Common myeloid progenitor, CD34-positive (primary cell): ENCODE measurements at regions not wholly inside any gene's neighbourhood (a gene's known extent, or its start where the extent isn't known, plus 50 kb on each side); places are given as distances from the start of the nearest gene placed in this dataset.

Source experiments
- CTCF ChIA-PET: fragments of 350-600 bp; sonication (Branson Sonifier 250); formaldehyde crosslinking; loops from one replicate; lab custom pipeline; 2021; ENCODE audit warnings: antibody characterized with exemption; lab: Charles Lee
- POLR2A ChIA-PET: fragments of 350-600 bp; sonication (Branson Sonifier 250); formaldehyde crosslinking; loops from one replicate; lab custom pipeline; 2021; ENCODE audit warnings: antibody characterized with exemption; lab: Charles Lee
- DNase-seq, 3 donors: peaks; one replicate each; pipeline versions ENCODE4 v3.0.0 to v3.0.0-alpha.2; 2013
- H3K27ac ChIP-seq, 2 experiments: 1 replicate in 1 of 2; 2 replicates in 1 of 2; pipeline ENCODE4 v1.7.0; 2013; ENCODE audit warnings: inconsistent platforms in 2 of 2, low read length in 2 of 2, mild to moderate bottlenecking in 2 of 2, low read depth in 1 of 2, moderate library complexity in 1 of 2; ENCODE audit not compliant: severe bottlenecking in 2 of 2, insufficient read depth in 1 of 2, poor library complexity in 1 of 2
- H3K27me3 ChIP-seq, 5 experiments: replicated peaks in 2 of 5; 1 replicate in 3 of 5; 2 replicates in 2 of 5; pipeline versions ENCODE4 v1.6.1 to v1.7.0; 2013; ENCODE audit warnings: low read length in 4 of 5, mild to moderate bottlenecking in 2 of 5, moderate library complexity in 2 of 5, inconsistent platforms in 1 of 5; ENCODE audit not compliant: insufficient read depth in 5 of 5, control insufficient read depth in 4 of 5
- H3K36me3 ChIP-seq, 4 experiments: 1 replicate in 2 of 4; 2 replicates in 2 of 4; pipeline versions ENCODE4 v1.6.1 to v1.7.0; 2013; ENCODE audit warnings: low read length in 3 of 4, control low read depth in 1 of 4, mild to moderate bottlenecking in 1 of 4; ENCODE audit not compliant: control insufficient read depth in 4 of 4, insufficient read depth in 4 of 4
- H3K4me1 ChIP-seq, 4 experiments: 1 replicate in 3 of 4; 2 replicates in 1 of 4; pipeline versions ENCODE4 v1.6.1 to v1.7.1; 2013; ENCODE audit warnings: low read length in 3 of 4, mild to moderate bottlenecking in 3 of 4, control low read depth in 1 of 4, inconsistent platforms in 1 of 4, moderate library complexity in 1 of 4; ENCODE audit not compliant: control insufficient read depth in 4 of 4, insufficient read depth in 4 of 4; ENCODE audit errors: control extremely low read depth in 1 of 4
- H3K4me3 ChIP-seq, 7 experiments: 1 replicate in 4 of 7; 2 replicates in 3 of 7; pipeline versions ENCODE4 v1.5.1 to v1.7.0; 2013; ENCODE audit warnings: mild to moderate bottlenecking in 7 of 7, low read length in 6 of 7, moderate library complexity in 6 of 7, inconsistent platforms in 2 of 7, low read depth in 2 of 7, control low read depth in 1 of 7; ENCODE audit not compliant: insufficient read depth in 4 of 7, control insufficient read depth in 1 of 7; ENCODE audit errors: extremely low read depth in 1 of 7
- H3K9me3 ChIP-seq, 5 experiments: 1 replicate in 4 of 5; 2 replicates in 1 of 5; pipeline versions ENCODE4 v1.6.1 to v1.7.1; 2013; ENCODE audit warnings: low read length in 4 of 5, mild to moderate bottlenecking in 2 of 5, inconsistent platforms in 1 of 5, low read depth in 1 of 5, moderate library complexity in 1 of 5; ENCODE audit not compliant: control insufficient read depth in 4 of 5, insufficient read depth in 2 of 5; ENCODE audit errors: control extremely low read depth in 1 of 5
- whole genome bisulfite sequencing: methylation state at CpG from one replicate; pipeline ENCODE4 v1.1.5; 2013; ENCODE audit not compliant: insufficient coverage; 5-methylcytosine and 5-hydroxymethylcytosine counted together

DNA sequence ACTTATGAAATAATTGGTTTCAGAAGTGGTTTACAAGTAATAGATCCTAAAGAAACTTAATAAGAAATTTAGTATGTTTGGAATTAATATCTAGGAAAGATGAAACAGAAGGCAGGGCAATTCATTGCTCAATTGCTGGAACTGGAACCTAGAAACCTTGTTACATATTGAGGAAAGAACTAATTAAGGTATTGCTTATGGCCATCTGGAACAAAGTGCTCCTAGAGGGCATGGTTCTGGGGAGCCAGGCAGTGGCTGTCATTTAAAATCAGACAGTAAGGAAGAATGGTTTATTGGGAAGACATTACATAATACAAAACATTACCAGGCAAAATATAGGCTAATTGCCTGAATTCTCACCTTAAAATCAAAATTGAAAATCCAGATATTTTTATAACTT is 224.1 kb downstream of the SLITRK6 start:
- no peak for DNase-seq
- CTCF ChIA-PET, result no interaction called here
- POLR2A ChIA-PET, result no interaction called here
- H3K27ac ChIP-seq, result no peak overlapping the region
- H3K9me3 ChIP-seq, result no peaks in the 10 kb centered on the region
- no peak overlapping the region for H3K4me3 ChIP-seq
- H3K4me1 ChIP-seq, result no peaks in the 10 kb centered on the region
- H3K27me3 ChIP-seq, result no peaks in the 10 kb centered on the region
- no peaks in the 10 kb centered on the region for H3K36me3 ChIP-seq

DNA sequence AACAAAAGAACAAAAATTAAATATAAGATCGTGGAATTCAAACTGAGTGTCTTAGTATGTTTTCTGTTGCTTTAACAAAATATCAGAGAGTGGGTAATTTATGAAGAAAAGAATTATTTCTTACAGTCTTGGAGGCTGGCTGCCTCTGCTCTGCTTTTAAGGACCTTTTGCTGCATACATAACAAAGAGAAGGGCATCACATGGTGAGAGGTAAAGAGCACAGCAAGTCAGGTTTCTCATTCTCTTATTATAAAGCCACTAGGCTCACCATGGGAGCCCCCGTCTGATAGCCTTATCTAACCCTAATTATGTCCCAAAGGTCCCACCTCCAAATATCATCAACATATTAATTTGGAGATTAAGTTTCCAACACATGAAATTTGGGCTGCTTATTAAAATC is 231.3 kb downstream of the SLITRK6 start:
- no peak overlapping the region for H3K27ac ChIP-seq
- ChIA-PET CTCF (no interaction called here), POLR2A (no interaction called here)
- H3K4me3 ChIP-seq, result no peak overlapping the region
- no peaks in the 10 kb centered on the region for H3K27me3 ChIP-seq
- no peaks in the 10 kb centered on the region for H3K4me1 ChIP-seq
- no peaks in the 10 kb centered on the region for H3K36me3 ChIP-seq
- DNase-seq, result no peak
- WGBS, result 100% methylated on average over 1 of the region's 2 CpGs
- H3K9me3 ChIP-seq, result no peaks in the 10 kb centered on the region

DNA sequence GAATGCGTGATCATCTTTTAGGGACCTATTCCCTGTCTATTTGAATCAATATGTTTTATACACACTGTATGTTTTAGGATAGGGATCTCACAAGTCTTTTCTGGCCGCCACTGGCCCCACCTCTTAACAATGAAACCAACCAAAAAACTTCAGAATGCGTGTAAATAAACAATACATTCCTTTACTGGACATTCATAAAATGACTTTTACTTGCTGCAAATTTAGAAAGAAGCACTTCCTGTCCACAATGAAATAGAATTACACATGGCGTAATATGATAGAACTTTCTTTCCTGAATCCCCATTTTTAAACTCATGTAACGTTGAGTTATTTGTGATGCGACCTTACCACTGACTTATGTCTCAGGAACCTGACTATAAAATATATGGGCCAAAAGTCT is 233.6 kb downstream of the SLITRK6 start:
- 100% methylated on average over 1 of the region's 6 CpGs for WGBS
- ChIA-PET POLR2A (no interaction called here), CTCF (no interaction called here)
- no peaks in the 10 kb centered on the region for H3K27me3 ChIP-seq
- H3K27ac ChIP-seq, result no peak overlapping the region
- no peak overlapping the region for H3K4me3 ChIP-seq
- no peaks in the 10 kb centered on the region for H3K9me3 ChIP-seq
- DNase-seq, result no peak
- H3K4me1 ChIP-seq, result no peaks in the 10 kb centered on the region
- no peaks in the 10 kb centered on the region for H3K36me3 ChIP-seq

DNA sequence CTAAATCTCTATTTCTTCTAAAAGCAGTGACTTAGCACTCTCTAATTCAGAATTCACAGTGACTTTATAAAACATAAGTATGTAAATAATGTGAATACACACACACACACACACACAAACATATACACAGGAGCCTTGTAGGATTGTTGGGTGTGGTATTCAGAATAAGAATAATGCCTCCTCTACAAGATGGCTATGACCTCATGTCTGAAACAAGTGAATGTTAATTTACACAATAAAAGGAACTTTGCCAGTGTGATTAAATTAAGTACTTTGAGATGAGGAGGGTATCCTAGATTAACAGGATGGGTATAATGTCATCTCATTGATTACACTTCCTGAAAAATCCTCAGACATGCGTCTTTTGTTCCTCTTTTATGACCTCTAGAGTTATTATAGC is 234.6 kb downstream of the SLITRK6 start:
- H3K27ac ChIP-seq, result no peak overlapping the region
- ChIA-PET POLR2A (no interaction called here), CTCF (no interaction called here)
- H3K27me3 ChIP-seq, result no peaks in the 10 kb centered on the region
- H3K4me3 ChIP-seq, result no peak overlapping the region
- 0% methylated on average over 1 of the region's 1 CpG for WGBS
- H3K36me3 ChIP-seq, result no peaks in the 10 kb centered on the region
- DNase-seq, result no peak
- H3K4me1 ChIP-seq, result no peaks in the 10 kb centered on the region
- H3K9me3 ChIP-seq, result no peaks in the 10 kb centered on the region

DNA sequence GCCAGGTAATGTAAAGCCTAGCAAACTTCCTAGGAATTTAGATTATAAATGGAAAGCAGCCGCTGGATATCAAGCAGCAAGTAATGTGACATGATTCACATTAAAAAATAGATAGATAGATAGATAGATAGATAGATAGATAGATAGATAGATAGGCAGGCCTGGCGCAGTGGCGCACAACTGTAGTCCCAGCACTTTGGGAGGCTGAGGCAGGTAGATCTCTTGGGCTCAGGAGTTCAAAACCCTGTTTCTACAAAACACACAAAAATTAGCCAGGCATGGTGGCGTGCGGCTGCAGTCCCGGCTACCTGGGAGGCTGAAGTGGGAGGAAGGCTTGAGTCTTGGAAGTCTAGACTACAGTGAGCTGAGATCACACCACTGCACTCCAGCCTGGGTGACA is 236.9 kb downstream of the SLITRK6 start:
- no peak overlapping the region for H3K4me3 ChIP-seq
- DNase-seq, result no peak
- no peaks in the 10 kb centered on the region for H3K4me1 ChIP-seq
- POLR2A ChIA-PET, result no interaction called here
- no peaks in the 10 kb centered on the region for H3K9me3 ChIP-seq
- H3K27me3 ChIP-seq, result no peaks in the 10 kb centered on the region
- H3K27ac ChIP-seq, result no peak overlapping the region
- CTCF ChIA-PET, result no interaction called here
- no peaks in the 10 kb centered on the region for H3K36me3 ChIP-seq
- 96% methylated on average over 3 of the region's 6 CpGs for WGBS

DNA sequence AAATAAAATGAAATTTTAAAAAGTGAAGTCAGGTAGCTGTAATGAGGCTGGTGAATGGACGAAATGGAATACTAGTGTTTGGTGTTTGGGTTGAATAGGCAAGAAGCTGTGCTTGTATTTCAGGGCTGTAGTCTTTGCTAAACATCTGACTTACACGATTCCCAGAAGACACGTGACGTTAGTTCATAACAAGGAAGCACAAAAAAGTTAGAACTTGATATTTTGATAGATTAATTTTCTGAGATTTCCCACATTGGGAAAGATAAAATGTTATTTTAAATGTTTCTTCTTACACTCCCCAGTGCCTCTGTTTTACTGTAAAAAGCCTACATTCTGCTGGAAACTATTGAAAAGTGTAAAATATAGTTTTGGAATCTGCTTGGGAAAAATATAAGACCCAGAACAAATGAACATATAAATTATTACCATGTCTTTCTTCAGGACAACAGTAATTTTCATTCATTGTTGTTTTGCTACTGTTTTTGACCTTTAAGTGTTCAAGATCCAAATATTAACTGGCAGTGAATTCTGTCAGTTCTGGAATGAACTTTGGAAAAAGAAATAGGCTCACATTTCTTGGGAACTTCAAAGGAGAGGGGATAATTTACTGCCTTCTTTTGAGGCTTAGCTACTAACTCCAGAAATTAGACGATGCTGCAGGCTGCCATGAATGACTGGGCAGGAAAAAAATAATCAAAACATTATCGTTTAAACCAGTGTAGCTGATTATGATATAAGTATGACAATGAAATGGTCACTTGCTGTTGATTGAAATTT is 241.3 kb downstream of the SLITRK6 start:
- Histone ChIP-seq H3K27me3 (no peaks in the 10 kb centered on the region), H3K4me3 (no peak overlapping the region), H3K27ac (no peak overlapping the region), H3K9me3 (no peaks in the 10 kb centered on the region), H3K36me3 (no peaks in the 10 kb centered on the region), H3K4me1 (no peaks in the 10 kb centered on the region)
- ChIA-PET CTCF (no interaction called here), POLR2A (no interaction called here)
- no peak for DNase-seq
- WGBS, result 93% methylated on average over 5 of the region's 6 CpGs

DNA sequence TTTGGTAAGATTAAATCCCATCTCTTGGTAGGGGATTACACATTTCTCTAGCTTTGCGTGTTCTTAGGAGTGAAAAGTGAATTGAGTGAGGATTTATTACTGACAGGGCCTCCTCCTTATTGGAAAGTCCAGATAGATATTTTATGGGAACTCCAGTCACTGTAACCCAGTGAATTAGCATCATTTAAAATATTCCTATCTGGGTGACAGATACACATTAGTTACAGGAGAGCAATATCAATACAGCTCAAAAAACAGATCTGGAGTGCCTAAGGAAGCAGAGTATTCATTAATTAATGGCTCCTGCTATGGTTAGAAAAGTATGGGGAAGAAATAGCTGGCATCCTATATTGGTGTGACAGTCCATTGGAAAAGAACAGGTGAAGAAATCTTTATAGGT is 248.2 kb downstream of the SLITRK6 start:
- Histone ChIP-seq H3K27me3 (no peaks in the 10 kb centered on the region), H3K36me3 (no peaks in the 10 kb centered on the region), H3K9me3 (peaks cover 0 to 7% (median 4%) of the 10 kb centered on the region in 5 experiments), H3K27ac (no peak overlapping the region), H3K4me3 (no peak overlapping the region), H3K4me1 (no peaks in the 10 kb centered on the region)
- ChIA-PET POLR2A (no interaction called here), CTCF (no interaction called here)
- no peak for DNase-seq
- no CpG with 5 or more reads among the region's 1 CpG for WGBS
